HG02885 (cell line): ENCODE measurements at regions not wholly inside any gene's neighbourhood (a gene's known extent, or its start where the extent isn't known, plus 50 kb on each side); places are given as distances from the start of the nearest gene placed in this dataset.
A peak's percentile ranks its signal among the peaks of the same experiment; 100 is the strongest.
"Not testable (repeated sequence)": the region's sequence is repeated elsewhere in the genome, so short reads cannot be mapped to it uniquely, and the experiment has no call there.

Experiments
- ATAC-seq: cut with Tn5 transposase; IDR thresholded peaks from one replicate; pipeline ENCODE4 v1.9.1; 2021; ENCODE audit warnings: mild to moderate bottlenecking; ENCODE audit not compliant: unreplicated experiment, poor library complexity

- ATAC-seq, result no peak
Measured at GRCh38 chrX:121405826-121406225, 358.4 kb downstream of the GLUD2 start.

- no peak for ATAC-seq
Measured at GRCh38 chrX:121407627-121408026, 360.2 kb downstream of the GLUD2 start.

- ATAC-seq, result not testable (repeated sequence)
Measured at GRCh38 chrX:121431514-121431913, 384.1 kb downstream of the GLUD2 start.

- ATAC-seq, result no peak
Measured at GRCh38 chrX:121433289-121433688, 385.9 kb downstream of the GLUD2 start.

GRCh38 chrX:121437666-121438065 is 390.3 kb downstream of the GLUD2 start:
- not testable (repeated sequence) for ATAC-seq

- peak; percentile 54 for ATAC-seq
Measured at GRCh38 chrX:121455890-121456289, 408.5 kb downstream of the GLUD2 start.

- peak; percentile 94 for ATAC-seq
Measured at GRCh38 chrX:121456315-121456714, 408.9 kb downstream of the GLUD2 start.

GRCh38 chrX:121457096-121457495 is 409.7 kb downstream of the GLUD2 start:
- ATAC-seq, result peak; percentile 56

- ATAC-seq, result no peak
Measured at GRCh38 chrX:121479406-121479805, 432.0 kb downstream of the GLUD2 start.

- no peak for ATAC-seq
Measured at GRCh38 chrX:121496966-121497365, 449.6 kb downstream of the GLUD2 start.

- ATAC-seq, result no peak
Measured at GRCh38 chrX:121504153-121504552, 456.7 kb downstream of the GLUD2 start.

- ATAC-seq, result peak; percentile 71
Measured at GRCh38 chrX:121546317-121546716, 498.9 kb downstream of the GLUD2 start.

- no peak for ATAC-seq
Measured at GRCh38 chrX:121558886-121559285, 511.5 kb downstream of the GLUD2 start.

GRCh38 chrX:121562616-121563015 is 515.2 kb downstream of the GLUD2 start:
- ATAC-seq, result no peak

GRCh38 chrX:121569609-121570008 is 522.2 kb downstream of the GLUD2 start:
- ATAC-seq, result peak; percentile 73

GRCh38 chrX:121570072-121570841 is 522.8 kb downstream of the GLUD2 start:
- peak; percentile 75 for ATAC-seq

GRCh38 chrX:121571333-121571732 is 523.9 kb downstream of the GLUD2 start:
- ATAC-seq, result no peak

- not testable (repeated sequence) for ATAC-seq
Measured at GRCh38 chrX:121574384-121574783, 527.0 kb downstream of the GLUD2 start.

- ATAC-seq, result peak; percentile 84
Measured at GRCh38 chrX:121579016-121579760, 531.8 kb downstream of the GLUD2 start.

GRCh38 chrX:121581885-121582284 is 534.5 kb downstream of the GLUD2 start:
- ATAC-seq, result no peak

- ATAC-seq, result no peak
Measured at GRCh38 chrX:121585626-121586025, 538.2 kb downstream of the GLUD2 start.

GRCh38 chrX:121592884-121593283 is 545.5 kb downstream of the GLUD2 start:
- no peak for ATAC-seq
